Caco-2 (cell line): ENCODE measurements at regions not wholly inside any gene's neighbourhood (a gene's known extent, or its start where the extent isn't known, plus 50 kb on each side); places are given as distances from the start of the nearest gene placed in this dataset.

Source experiments
- BruUV-seq: library from RNA; stranded (reverse); fragments of 400-500 nt; replicated peaks from 2 replicates; lab custom pipeline; 2021; lab: Mats Ljungman, UMichigan
- CTCF ChIA-PET: fragments of 300-600 bp; sonication (Branson Sonifier 250); formaldehyde crosslinking; loops from one replicate; lab custom pipeline; 2022; ENCODE audit warnings: antibody characterized with exemption; lab: Charles Lee
- POLR2A ChIA-PET: fragments of 300-600 bp; sonication (Branson Sonifier 250); formaldehyde crosslinking; loops from one replicate; lab custom pipeline; 2022; ENCODE audit warnings: antibody characterized with exemption; lab: Charles Lee
- DNase-seq, 2 experiments: peaks; one replicate each; pipeline versions ENCODE4 v3.0.0 to v3.0.0-alpha.2; 2020 to 2022
- H3K27me3 ChIP-seq: replicated peaks from 2 replicates; pipeline ENCODE4 v1.6.0; 2011; ENCODE audit warnings: low read length; ENCODE audit not compliant: control insufficient read depth, insufficient read depth
- H3K36me3 ChIP-seq: 2 replicates; pipeline ENCODE4 v1.5.1; 2011; ENCODE audit warnings: low read length; ENCODE audit not compliant: control insufficient read depth, insufficient read depth
- H3K4me1 ChIP-seq: fragments of 250-450 bp; sonication (Bioruptor Pico); 2 replicates; pipeline ENCODE4 v1.5.1; 2020; ENCODE audit warnings: mild to moderate bottlenecking
- H3K4me3 ChIP-seq: 2 replicates; pipeline ENCODE4 v1.5.1; 2011; ENCODE audit warnings: low read depth, mild to moderate bottlenecking, control low read depth, low read length
- H3K9me3 ChIP-seq: fragments of 250-450 bp; sonication (Bioruptor Pico); 2 replicates; pipeline ENCODE4 v1.5.1; 2020; ENCODE audit warnings: mild to moderate bottlenecking, moderate library complexity
- H3K27ac Mint-ChIP-seq: one replicate; pipeline ENCODE4 v1.8.0; 2022; ENCODE audit warnings: mixed read lengths; ENCODE audit not compliant: unreplicated experiment
- H3K27me3 Mint-ChIP-seq: one replicate; pipeline ENCODE4 v1.8.0; 2022; ENCODE audit warnings: mixed read lengths; ENCODE audit not compliant: insufficient read depth, unreplicated experiment
- H3K36me3 Mint-ChIP-seq: one replicate; pipeline ENCODE4 v1.8.0; 2022; ENCODE audit warnings: mild to moderate bottlenecking, mixed read lengths; ENCODE audit not compliant: insufficient read depth, unreplicated experiment
- H3K4me1 Mint-ChIP-seq: one replicate; pipeline ENCODE4 v1.8.0; 2022; ENCODE audit warnings: low read depth, mixed read lengths; ENCODE audit not compliant: unreplicated experiment
- H3K4me3 Mint-ChIP-seq: one replicate; pipeline ENCODE4 v1.8.0; 2022; ENCODE audit warnings: mild to moderate bottlenecking, moderate library complexity, mixed read lengths; ENCODE audit not compliant: unreplicated experiment
- H3K9me3 Mint-ChIP-seq: one replicate; pipeline ENCODE4 v1.8.0; 2022; ENCODE audit warnings: mixed read lengths; ENCODE audit not compliant: unreplicated experiment
- intact Hi-C: fragments of 100-400 bp; cut with micrococcal nuclease; formaldehyde crosslinking; loops from one replicate; pipeline ENCODE4 v1.10.0; 2022; ENCODE audit not compliant: unreplicated experiment
- TF ChIP-seq, protein P1 (sequence below), 2 experiments: fragments of 200-600 bp in 1 of 2; IDR thresholded peaks; 1 replicate in 1 of 2; 2 replicates in 1 of 2; pipeline versions ENCODE4 v1.5.1 to v1.8.0; 2011 to 2022; ENCODE audit warnings: antibody characterized with exemption in 1 of 2, control low read depth in 1 of 2, inconsistent platforms in 1 of 2, low read depth in 1 of 2, low read length in 1 of 2, mild to moderate bottlenecking in 1 of 2, moderate library complexity in 1 of 2; ENCODE audit not compliant: insufficient read depth in 1 of 2, severe bottlenecking in 1 of 2, unreplicated experiment in 1 of 2

DNA sequence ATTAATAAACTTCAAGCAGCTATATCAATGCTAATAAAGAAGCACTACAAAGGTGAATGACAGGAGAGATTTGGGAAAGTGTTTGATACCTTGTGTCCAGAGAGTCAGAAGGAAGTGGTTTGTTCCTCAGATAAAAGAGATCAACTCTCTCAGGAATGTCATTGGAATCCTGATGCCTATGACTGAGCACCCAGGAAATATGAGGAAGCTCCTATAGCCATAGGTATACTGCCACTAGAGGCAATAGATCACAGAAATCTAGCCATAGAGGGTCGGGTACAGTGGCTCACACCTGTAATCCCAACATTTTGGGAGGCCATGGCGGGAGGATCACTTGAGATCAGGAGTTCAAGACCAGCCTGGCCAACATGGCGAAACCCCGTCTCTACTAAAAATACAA, 612.6 kb downstream of the DACH1 start:
- no TSS peak for BruUV-seq
- no peaks in the 10 kb centered on the region for H3K9me3 ChIP-seq
- intact Hi-C loops: no loop called here
- H3K27me3 ChIP-seq: no peaks in the 10 kb centered on the region
- H3K4me1 Mint-ChIP-seq: no peaks in the 10 kb centered on the region
- H3K4me3 Mint-ChIP-seq: no peak overlapping the region
- ChIA-PET POLR2A (no interaction called here), CTCF (interaction anchor here (0.5 kb wide), 1 partner anchor 293 kb away, joined by 3 read pairs; no protein-coding TSS in a partner anchor)
- TF ChIP-seq, protein P1, sequence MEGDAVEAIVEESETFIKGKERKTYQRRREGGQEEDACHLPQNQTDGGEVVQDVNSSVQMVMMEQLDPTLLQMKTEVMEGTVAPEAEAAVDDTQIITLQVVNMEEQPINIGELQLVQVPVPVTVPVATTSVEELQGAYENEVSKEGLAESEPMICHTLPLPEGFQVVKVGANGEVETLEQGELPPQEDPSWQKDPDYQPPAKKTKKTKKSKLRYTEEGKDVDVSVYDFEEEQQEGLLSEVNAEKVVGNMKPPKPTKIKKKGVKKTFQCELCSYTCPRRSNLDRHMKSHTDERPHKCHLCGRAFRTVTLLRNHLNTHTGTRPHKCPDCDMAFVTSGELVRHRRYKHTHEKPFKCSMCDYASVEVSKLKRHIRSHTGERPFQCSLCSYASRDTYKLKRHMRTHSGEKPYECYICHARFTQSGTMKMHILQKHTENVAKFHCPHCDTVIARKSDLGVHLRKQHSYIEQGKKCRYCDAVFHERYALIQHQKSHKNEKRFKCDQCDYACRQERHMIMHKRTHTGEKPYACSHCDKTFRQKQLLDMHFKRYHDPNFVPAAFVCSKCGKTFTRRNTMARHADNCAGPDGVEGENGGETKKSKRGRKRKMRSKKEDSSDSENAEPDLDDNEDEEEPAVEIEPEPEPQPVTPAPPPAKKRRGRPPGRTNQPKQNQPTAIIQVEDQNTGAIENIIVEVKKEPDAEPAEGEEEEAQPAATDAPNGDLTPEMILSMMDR (IDR thresholded peaks at IDR 0.05; ENCODE audit: insufficient read depth in 1 of 2, low read depth in 1 of 2, low read length in 1 of 2, severe bottlenecking in 1 of 2, unreplicated experiment in 1 of 2): no peak
- no peaks in the 10 kb centered on the region for H3K36me3 ChIP-seq
- H3K9me3 Mint-ChIP-seq: no peaks in the 10 kb centered on the region
- H3K36me3 Mint-ChIP-seq: no peaks in the 10 kb centered on the region
- peak in 1 of 2 experiments; percentile 4 for DNase-seq
- no peak overlapping the region for H3K4me3 ChIP-seq
- H3K27me3 Mint-ChIP-seq: peaks cover 3% of the 10 kb centered on the region
- no peak overlapping the region for H3K27ac Mint-ChIP-seq
- no peaks in the 10 kb centered on the region for H3K4me1 ChIP-seq

GRCh38 chr13:71252184-71252704, 614.8 kb downstream of the DACH1 start:
- Mint-ChIP-seq H3K36me3 (no peaks in the 10 kb centered on the region), H3K27ac (no peak overlapping the region), H3K27me3 (no peaks in the 10 kb centered on the region), H3K4me1 (no peaks in the 10 kb centered on the region), H3K4me3 (no peak overlapping the region), H3K9me3 (no peaks in the 10 kb centered on the region)
- Histone ChIP-seq H3K4me3 (no peak overlapping the region), H3K9me3 (no peaks in the 10 kb centered on the region), H3K4me1 (no peaks in the 10 kb centered on the region), H3K27me3 (no peaks in the 10 kb centered on the region), H3K36me3 (no peaks in the 10 kb centered on the region)
- no peak for DNase-seq
- ChIA-PET CTCF (no interaction called here), POLR2A (no interaction called here)
- TF ChIP-seq, protein P1 (IDR thresholded peaks at IDR 0.05; ENCODE audit: insufficient read depth in 1 of 2, low read depth in 1 of 2, low read length in 1 of 2, severe bottlenecking in 1 of 2, unreplicated experiment in 1 of 2): no peak
- intact Hi-C loops: no loop called here
- BruUV-seq: no TSS peak

DNA sequence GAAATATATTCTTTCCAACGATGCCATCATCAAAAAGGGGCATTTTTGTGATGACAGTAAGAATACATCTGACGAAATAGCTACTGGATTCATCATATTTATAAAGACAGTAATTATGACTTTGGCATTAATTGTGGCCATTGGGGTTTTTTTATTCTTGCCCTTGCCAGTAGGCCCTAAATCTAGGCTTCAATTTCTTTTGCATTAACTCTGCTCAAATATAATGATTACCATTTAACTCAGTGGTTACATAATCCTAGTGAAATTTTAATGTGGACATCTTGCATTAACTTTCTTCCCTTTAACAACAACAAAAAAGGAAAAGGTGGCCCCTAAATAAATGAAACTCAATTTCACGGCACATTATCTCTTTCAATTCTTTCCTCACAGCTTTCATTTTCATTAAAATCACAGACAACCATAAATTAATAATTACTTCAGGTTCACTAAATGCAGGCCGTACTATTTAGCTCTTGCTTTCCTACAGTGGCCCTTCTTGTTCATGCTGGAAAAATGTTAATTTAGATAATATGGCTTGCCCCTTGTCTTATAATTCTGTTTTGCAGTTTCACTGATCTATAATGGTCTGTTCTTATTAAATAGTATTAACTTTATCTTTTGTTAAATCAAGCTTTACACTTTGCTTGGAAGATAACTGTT, 615.6 kb downstream of the DACH1 start:
- Mint-ChIP-seq H3K9me3 (no peaks in the 10 kb centered on the region), H3K36me3 (no peaks in the 10 kb centered on the region), H3K27me3 (no peaks in the 10 kb centered on the region), H3K27ac (no peak overlapping the region), H3K4me3 (no peak overlapping the region), H3K4me1 (no peaks in the 10 kb centered on the region)
- Histone ChIP-seq H3K9me3 (no peaks in the 10 kb centered on the region), H3K27me3 (no peaks in the 10 kb centered on the region), H3K36me3 (no peaks in the 10 kb centered on the region), H3K4me1 (no peaks in the 10 kb centered on the region), H3K4me3 (no peak overlapping the region)
- ChIA-PET POLR2A (no interaction called here), CTCF (no interaction called here)
- no TSS peak for BruUV-seq
- no peak for DNase-seq
- TF ChIP-seq, protein P1 (IDR thresholded peaks at IDR 0.05; ENCODE audit: insufficient read depth in 1 of 2, low read depth in 1 of 2, low read length in 1 of 2, severe bottlenecking in 1 of 2, unreplicated experiment in 1 of 2): no peak
- intact Hi-C loops: no loop called here
